PC-9 (cell line): ENCODE measurements at regions not wholly inside any gene's neighbourhood (a gene's known extent, or its start where the extent isn't known, plus 50 kb on each side); places are given as distances from the start of the nearest gene placed in this dataset.

ENCODE experiments used
- EZH2 ChIP-seq: fragments of 200-600 bp; sonication (generic); IDR thresholded peaks from 2 replicates; pipeline ENCODE4 v1.8.0; 2017; ENCODE audit warnings: antibody characterized with exemption, low read depth
- TF ChIP-seq, protein P1 (sequence below): fragments of 200-600 bp; sonication (generic); conservative IDR thresholded peaks from 2 replicates; pipeline ENCODE4 v1.6.1; 2017; ENCODE audit warnings: mixed run types, antibody characterized with exemption, mild to moderate bottlenecking, moderate library complexity

DNA sequence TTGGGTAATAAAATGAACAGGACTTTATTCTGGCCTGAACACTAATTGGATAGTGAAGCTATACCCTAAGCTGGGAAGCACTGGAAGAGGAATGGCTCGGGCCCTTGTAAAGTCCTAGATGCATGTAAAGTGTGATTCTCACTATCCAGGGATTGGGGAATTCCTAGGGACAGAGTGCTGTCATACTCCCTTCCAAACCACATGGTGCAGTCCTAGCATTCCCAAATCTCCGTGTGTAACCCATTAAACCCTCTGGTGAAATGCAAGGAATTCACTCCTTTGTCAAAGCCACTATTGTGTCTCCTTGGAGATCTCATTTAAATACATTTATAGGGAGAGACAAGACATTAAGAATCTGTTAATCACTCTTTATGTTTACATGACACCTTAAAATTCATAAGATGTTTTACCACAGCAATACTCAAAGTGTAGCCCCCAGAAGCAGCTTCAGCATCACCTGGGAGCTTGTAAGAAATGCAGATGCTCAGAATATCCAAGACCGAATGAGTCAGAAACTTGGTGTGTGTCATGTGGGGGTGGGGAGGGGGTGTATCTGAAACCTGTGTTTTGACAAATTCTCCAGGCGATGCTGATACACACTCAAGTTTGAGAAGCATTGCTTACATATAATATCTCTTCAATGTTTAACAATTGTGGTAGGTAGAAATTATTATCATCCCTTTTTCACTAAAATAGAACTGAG is 121.8 kb upstream of the NPHP3 start:
- TF ChIP-seq, protein P1, sequence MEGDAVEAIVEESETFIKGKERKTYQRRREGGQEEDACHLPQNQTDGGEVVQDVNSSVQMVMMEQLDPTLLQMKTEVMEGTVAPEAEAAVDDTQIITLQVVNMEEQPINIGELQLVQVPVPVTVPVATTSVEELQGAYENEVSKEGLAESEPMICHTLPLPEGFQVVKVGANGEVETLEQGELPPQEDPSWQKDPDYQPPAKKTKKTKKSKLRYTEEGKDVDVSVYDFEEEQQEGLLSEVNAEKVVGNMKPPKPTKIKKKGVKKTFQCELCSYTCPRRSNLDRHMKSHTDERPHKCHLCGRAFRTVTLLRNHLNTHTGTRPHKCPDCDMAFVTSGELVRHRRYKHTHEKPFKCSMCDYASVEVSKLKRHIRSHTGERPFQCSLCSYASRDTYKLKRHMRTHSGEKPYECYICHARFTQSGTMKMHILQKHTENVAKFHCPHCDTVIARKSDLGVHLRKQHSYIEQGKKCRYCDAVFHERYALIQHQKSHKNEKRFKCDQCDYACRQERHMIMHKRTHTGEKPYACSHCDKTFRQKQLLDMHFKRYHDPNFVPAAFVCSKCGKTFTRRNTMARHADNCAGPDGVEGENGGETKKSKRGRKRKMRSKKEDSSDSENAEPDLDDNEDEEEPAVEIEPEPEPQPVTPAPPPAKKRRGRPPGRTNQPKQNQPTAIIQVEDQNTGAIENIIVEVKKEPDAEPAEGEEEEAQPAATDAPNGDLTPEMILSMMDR: no peak
- TF ChIP-seq EZH2: no peak
